B cell (primary cell): ENCODE measurements at regions not wholly inside any gene's neighbourhood (a gene's known extent, or its start where the extent isn't known, plus 50 kb on each side); places are given as distances from the start of the nearest gene placed in this dataset.

Experiments used
- ATAC-seq: fragments of 200-7000 bp; cut with Tn5 transposase; one replicate; pipeline ENCODE4 v1.10.0; 2021; ENCODE audit warnings: low read depth, mild to moderate bottlenecking, moderate number of reproducible peaks, moderate library complexity
- CTCF ChIA-PET: fragments of 350-600 bp; sonication (Branson Sonifier 250); formaldehyde crosslinking; loops from one replicate; lab custom pipeline; 2021; ENCODE audit warnings: antibody characterized with exemption, inconsistent platforms; lab: Charles Lee
- POLR2A ChIA-PET: fragments of 350-600 bp; sonication (Branson Sonifier 250); formaldehyde crosslinking; loops from one replicate; lab custom pipeline; 2021; ENCODE audit warnings: antibody characterized with exemption; lab: Charles Lee
- DNase-seq: peaks from one replicate; pipeline ENCODE4 v3.0.0; 2013
- H2AFZ ChIP-seq: 2 replicates; pipeline ENCODE4 v1.6.1; 2012; ENCODE audit warnings: mild to moderate bottlenecking, low read depth, low read length; ENCODE audit not compliant: insufficient read depth, poor library complexity, severe bottlenecking
- H3K27ac ChIP-seq, 2 donors: 1 replicate in 1 of 2; 2 replicates in 1 of 2; pipeline ENCODE4 v1.5.1; 2012 to 2013; ENCODE audit warnings: low read length in 2 of 2, mild to moderate bottlenecking in 2 of 2, moderate library complexity in 1 of 2
- H3K27me3 ChIP-seq, 4 experiments: fragments of 200-600 bp in 1 of 4; sonication (generic) in 1 of 4; replicated peaks in 1 of 4; 1 replicate in 2 of 4; 2 replicates in 2 of 4; pipeline versions ENCODE4 v1.6.1 to v1.7.0; 2013 to 2016; ENCODE audit warnings: low read length in 3 of 4, mild to moderate bottlenecking in 2 of 4, mixed read lengths in 1 of 4, moderate library complexity in 1 of 4; ENCODE audit not compliant: insufficient read depth in 4 of 4, control insufficient read depth in 3 of 4; ENCODE audit errors: control extremely low read depth in 1 of 4
- H3K36me3 ChIP-seq, 2 experiments: replicated peaks in 1 of 2; 1 replicate in 1 of 2; 2 replicates in 1 of 2; pipeline versions ENCODE4 v1.6.1 to v1.7.1; 2013; ENCODE audit warnings: low read length in 1 of 2; ENCODE audit not compliant: insufficient read depth in 2 of 2, control insufficient read depth in 1 of 2; ENCODE audit errors: control extremely low read depth in 1 of 2, extremely low read depth in 1 of 2
- H3K4me1 ChIP-seq, 2 donors: fragments of 200-600 bp in 1 of 2; sonication (generic) in 1 of 2; 1 replicate in 1 of 2; 2 replicates in 1 of 2; pipeline versions ENCODE4 v1.5.1 to v1.6.1; 2013 to 2017; ENCODE audit warnings: low read length in 2 of 2; ENCODE audit not compliant: control insufficient read depth in 2 of 2, insufficient read depth in 2 of 2
- H3K4me2 ChIP-seq: replicated peaks from 2 replicates; pipeline ENCODE3; 2012; ENCODE audit warnings: mild to moderate bottlenecking, low read depth, low read length; ENCODE audit not compliant: poor library complexity, severe bottlenecking
- H3K4me3 ChIP-seq, 5 experiments: fragments of 200-600 bp in 1 of 5; sonication (generic) in 1 of 5; 1 replicate in 3 of 5; 2 replicates in 2 of 5; pipeline versions ENCODE4 v1.5.1 to v1.7.0; 2011 to 2016; ENCODE audit warnings: low read length in 4 of 5, mild to moderate bottlenecking in 4 of 5, low read depth in 2 of 5, control low read depth in 1 of 5, moderate library complexity in 1 of 5; ENCODE audit not compliant: insufficient read depth in 1 of 5; ENCODE audit errors: control extremely low read depth in 1 of 5, extremely low read depth in 1 of 5
- H3K79me2 ChIP-seq: fragments of 200-600 bp; sonication (generic); one replicate; pipeline ENCODE4 v1.6.0; 2016; ENCODE audit warnings: low read length; ENCODE audit not compliant: control insufficient read depth, insufficient read depth
- H3K9ac ChIP-seq: fragments of 200-600 bp; sonication (generic); 2 replicates; pipeline ENCODE4 v1.6.1; 2017; ENCODE audit warnings: mild to moderate bottlenecking, low read length, moderate library complexity
- H3K9me3 ChIP-seq, 3 donors: one replicate each; pipeline versions ENCODE4 v1.6.1 to v1.7.1; 2013; ENCODE audit warnings: low read length in 2 of 3; ENCODE audit not compliant: control insufficient read depth in 2 of 3, insufficient read depth in 1 of 3; ENCODE audit errors: control extremely low read depth in 1 of 3
- H4K20me1 ChIP-seq: 2 replicates; pipeline ENCODE4 v1.6.0; 2012; ENCODE audit warnings: mild to moderate bottlenecking, low read length; ENCODE audit not compliant: insufficient read depth, control insufficient read depth, poor library complexity, severe bottlenecking
- H3K27ac Mint-ChIP-seq: one replicate; pipeline ENCODE4 v1.8.0; 2021; ENCODE audit warnings: mixed read lengths
- H3K27me3 Mint-ChIP-seq: one replicate; pipeline ENCODE4 v1.8.0; 2021; ENCODE audit warnings: mixed read lengths
- H3K4me1 Mint-ChIP-seq: one replicate; pipeline ENCODE4 v1.8.0; 2021; ENCODE audit warnings: mixed read lengths
- H3K4me3 Mint-ChIP-seq: one replicate; pipeline ENCODE4 v1.8.0; 2021; ENCODE audit warnings: mixed read lengths
- H3K9me3 Mint-ChIP-seq: one replicate; pipeline ENCODE4 v1.8.0; 2022; ENCODE audit warnings: mixed read lengths; ENCODE audit not compliant: insufficient read depth
- CTCF ChIP-seq: fragments of 200-600 bp; IDR thresholded peaks from one replicate; pipeline ENCODE4 v1.8.0; 2022; ENCODE audit warnings: antibody characterized with exemption, mild to moderate bottlenecking
- EZH2 ChIP-seq: IDR thresholded peaks from 2 replicates; pipeline ENCODE4 v1.6.1; 2012; ENCODE audit warnings: borderline replicate concordance, low read depth, mild to moderate bottlenecking, moderate library complexity, low read length; ENCODE audit not compliant: insufficient read depth, poor library complexity, severe bottlenecking
- WGBS: methylation state at CpG from one replicate; pipeline ENCODE4 v1.1.5; 2013; ENCODE audit warnings: missing lambda C conversion rate; ENCODE audit not compliant: insufficient coverage; 5-methylcytosine and 5-hydroxymethylcytosine counted together
- intact Hi-C: fragments of 100-400 bp; cut with micrococcal nuclease; formaldehyde crosslinking; loops from one replicate; pipeline ENCODE4 v1.10.0; 2022

DNA sequence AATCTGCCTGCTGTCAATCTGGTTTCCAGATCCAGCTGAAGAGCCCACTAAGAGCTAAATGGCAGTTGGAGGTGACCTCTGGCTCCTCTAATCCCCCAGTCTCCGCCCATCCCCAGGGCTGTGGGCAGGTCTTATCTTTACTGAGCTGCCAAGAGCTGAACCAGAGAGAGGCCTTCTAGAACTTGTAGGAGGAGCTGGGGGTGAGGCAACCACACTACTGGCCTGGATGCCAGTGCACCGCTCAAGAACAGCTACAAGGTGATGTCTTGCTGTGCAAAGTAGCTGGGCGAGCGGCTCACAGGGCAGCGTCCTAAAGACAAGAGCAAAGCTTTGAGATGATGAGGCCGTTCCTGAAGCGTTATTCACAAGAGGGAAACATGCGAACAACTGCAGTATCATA lies 374.6 kb downstream of the CTTN start:
- DNase-seq (no peak), ATAC-seq (no peak)
- Histone ChIP-seq H3K9me3 (peaks cover 0 to 4% (median 0%) of the 10 kb centered on the region in 3 donors), H3K4me2 (no peak overlapping the region), H3K36me3 (no peaks in the 10 kb centered on the region), H3K79me2 (no peaks in the 10 kb centered on the region), H2AFZ (no peak overlapping the region), H3K9ac (no peak overlapping the region), H3K4me3 (no peak overlapping the region), H3K4me1 (no peaks in the 10 kb centered on the region), H3K27me3 (no peaks in the 10 kb centered on the region), H4K20me1 (no peaks in the 10 kb centered on the region), H3K27ac (no peak overlapping the region)
- no peak overlapping the region for H3K27ac Mint-ChIP-seq
- intact Hi-C loops, result no loop called here
- 94% methylated on average over 7 of the region's 8 CpGs for WGBS
- no peaks in the 10 kb centered on the region for H3K27me3 Mint-ChIP-seq
- H3K4me1 Mint-ChIP-seq, result no peaks in the 10 kb centered on the region
- no peaks in the 10 kb centered on the region for H3K9me3 Mint-ChIP-seq
- ChIA-PET POLR2A (no interaction called here), CTCF (no interaction called here)
- H3K4me3 Mint-ChIP-seq, result no peak overlapping the region
- TF ChIP-seq EZH2 (no peak), CTCF (no peak)

- Histone ChIP-seq H2AFZ (no peak overlapping the region), H3K27ac (no peak overlapping the region), H3K4me2 (no peak overlapping the region), H3K4me1 (no peaks in the 10 kb centered on the region), H3K9me3 (peaks cover 0 to 7% (median 0%) of the 10 kb centered on the region in 3 donors), H3K79me2 (no peaks in the 10 kb centered on the region), H4K20me1 (no peaks in the 10 kb centered on the region), H3K27me3 (no peaks in the 10 kb centered on the region), H3K36me3 (no peaks in the 10 kb centered on the region), H3K4me3 (no peak overlapping the region), H3K9ac (no peak overlapping the region)
- ChIA-PET POLR2A (no interaction called here), CTCF (no interaction called here)
- no peaks in the 10 kb centered on the region for H3K27me3 Mint-ChIP-seq
- H3K9me3 Mint-ChIP-seq, result no peaks in the 10 kb centered on the region
- H3K4me1 Mint-ChIP-seq, result no peaks in the 10 kb centered on the region
- TF ChIP-seq EZH2 (no peak), CTCF (no peak)
- H3K4me3 Mint-ChIP-seq, result no peak overlapping the region
- intact Hi-C loops, result no loop called here
- DNase-seq (no peak), ATAC-seq (no peak)
- no peak overlapping the region for H3K27ac Mint-ChIP-seq
- 92% methylated on average over 9 of the region's 12 CpGs for WGBS
Observed at GRCh38 chr11:70775386-70776075, 377.2 kb downstream of the CTTN start.
